Vagina (tissue), 2 donors: ENCODE measurements at regions not wholly inside any gene's neighbourhood (a gene's known extent, or its start where the extent isn't known, plus 50 kb on each side); places are given as distances from the start of the nearest gene placed in this dataset.

ENCODE experiments used
- POLR2A ChIP-seq, 2 donors: fragments of 450-650 bp; IDR thresholded peaks; one replicate each; pipeline ENCODE4 v1.6.1; 2017; ENCODE audit warnings: antibody characterized with exemption in 2 of 2, mild to moderate bottlenecking in 2 of 2, moderate library complexity in 2 of 2
- POLR2AphosphoS5 ChIP-seq, 2 donors: sonication (generic); formaldehyde crosslinking; IDR thresholded peaks; one replicate each; pipeline ENCODE4 v1.9.0; 2017; ENCODE audit warnings: antibody characterized with exemption in 2 of 2, mild to moderate bottlenecking in 2 of 2, low read depth in 1 of 2; ENCODE audit not compliant: insufficient read depth in 1 of 2
- TF ChIP-seq, protein P1 (sequence below), 3 experiments: fragments of 450-650 bp in 2 of 3; fragments of 200-600 bp in 1 of 3; sonication (generic) in 1 of 3; IDR thresholded peaks; one replicate each; pipeline ENCODE4 v1.5.1; 2017 to 2019; ENCODE audit warnings: antibody characterized with exemption in 3 of 3, mild to moderate bottlenecking in 2 of 3, moderate library complexity in 2 of 3

DNA sequence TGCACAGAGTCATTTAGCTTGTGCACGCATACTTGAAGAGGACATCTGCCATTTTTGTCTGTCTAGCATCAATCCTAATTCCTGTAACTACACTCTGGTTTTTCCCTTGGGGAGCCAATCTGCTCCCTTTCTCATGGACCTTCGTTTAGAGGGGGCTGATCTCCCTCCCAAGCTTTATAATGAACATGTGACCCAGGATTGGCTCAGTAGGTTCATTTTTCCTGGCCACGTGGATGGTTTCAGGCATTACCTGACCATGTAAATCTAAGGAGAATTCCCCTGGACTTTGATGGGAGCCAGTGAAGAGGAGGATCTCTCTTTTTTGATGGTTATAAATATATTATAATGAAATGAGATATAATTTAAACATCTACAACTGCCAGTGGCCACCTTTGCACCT is 56.8 kb upstream of the HS3ST2 start:
- TF ChIP-seq, protein P1, sequence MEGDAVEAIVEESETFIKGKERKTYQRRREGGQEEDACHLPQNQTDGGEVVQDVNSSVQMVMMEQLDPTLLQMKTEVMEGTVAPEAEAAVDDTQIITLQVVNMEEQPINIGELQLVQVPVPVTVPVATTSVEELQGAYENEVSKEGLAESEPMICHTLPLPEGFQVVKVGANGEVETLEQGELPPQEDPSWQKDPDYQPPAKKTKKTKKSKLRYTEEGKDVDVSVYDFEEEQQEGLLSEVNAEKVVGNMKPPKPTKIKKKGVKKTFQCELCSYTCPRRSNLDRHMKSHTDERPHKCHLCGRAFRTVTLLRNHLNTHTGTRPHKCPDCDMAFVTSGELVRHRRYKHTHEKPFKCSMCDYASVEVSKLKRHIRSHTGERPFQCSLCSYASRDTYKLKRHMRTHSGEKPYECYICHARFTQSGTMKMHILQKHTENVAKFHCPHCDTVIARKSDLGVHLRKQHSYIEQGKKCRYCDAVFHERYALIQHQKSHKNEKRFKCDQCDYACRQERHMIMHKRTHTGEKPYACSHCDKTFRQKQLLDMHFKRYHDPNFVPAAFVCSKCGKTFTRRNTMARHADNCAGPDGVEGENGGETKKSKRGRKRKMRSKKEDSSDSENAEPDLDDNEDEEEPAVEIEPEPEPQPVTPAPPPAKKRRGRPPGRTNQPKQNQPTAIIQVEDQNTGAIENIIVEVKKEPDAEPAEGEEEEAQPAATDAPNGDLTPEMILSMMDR (IDR thresholded peaks at IDR 0.05), result no peak
- TF ChIP-seq POLR2AphosphoS5 (IDR thresholded peaks at IDR 0.05; ENCODE audit: insufficient read depth in 1 of 2, low read depth in 1 of 2) (no peak), POLR2A (IDR thresholded peaks at IDR 0.05) (no peak)
